Right lobe of liver (tissue), 4 donors: ENCODE measurements at regions not wholly inside any gene's neighbourhood (a gene's known extent, or its start where the extent isn't known, plus 50 kb on each side); places are given as distances from the start of the nearest gene placed in this dataset.

ENCODE experiments used
- CTCF ChIP-seq, 4 donors: fragments of 200-600 bp in 3 of 4; fragments of 450-650 bp in 1 of 4; IDR thresholded peaks; one replicate each; pipeline versions ENCODE4 v1.5.1 to v1.8.0; 2016 to 2022; ENCODE audit warnings: antibody characterized with exemption in 4 of 4, mild to moderate bottlenecking in 2 of 4
- POLR2A ChIP-seq: fragments of 450-650 bp; IDR thresholded peaks from one replicate; pipeline ENCODE4 v1.6.1; 2017; ENCODE audit warnings: antibody characterized with exemption, mild to moderate bottlenecking
- donor health status: DM: no; HTN: no; CAD: no.
- donor health status: DM: no; HTN: no; CAD: no.
- donor health status: DM: no; HTN: yes; CAD: no.

GRCh38 chr9:84492366-84493159, 152.0 kb upstream of the SLC28A3 start:
- TF ChIP-seq CTCF (IDR thresholded peaks at IDR 0.05) (no peak), POLR2A (no peak)
